ENCODE measurements at regions not wholly inside any gene's neighbourhood (a gene's known extent, or its start where the extent isn't known, plus 50 kb on each side); places are given as distances from the start of the nearest gene placed in this dataset.

- Histone ChIP-seq H3K4me3 (no peak overlapping the region), H3K27ac (no peak overlapping the region), H3K27me3 (peaks cover 0 to 4% of the 10 kb centered on the region in 2 donors), H3K9me3 (no peaks in the 10 kb centered on the region), H3K4me1 (no peaks in the 10 kb centered on the region), H3K36me3 (no peaks in the 10 kb centered on the region)
- 31% methylated on average over 3 of the region's 3 CpGs for WGBS (ENCODE audit: insufficient coverage, low coverage, low lambda C conversion rate, missing lambda C conversion rate)
- DNase-seq (no peak), ATAC-seq (no peak)
- intact Hi-C loops (cut with DNase I), result no loop called here
- TF ChIP-seq CTCF (IDR thresholded peaks at IDR 0.05) (no peak), POLR2A (IDR thresholded peaks at IDR 0.05) (no peak)
Observed at GRCh38 chr2:41621563-41621962, 426.3 kb upstream of the PKDCC start.

- no peak overlapping the region for H3K27ac ChIP-seq
- no peaks in the 10 kb centered on the region for H3K4me1 ChIP-seq
- no peak overlapping the region for H3K4me3 ChIP-seq
- H3K27me3 ChIP-seq, result peaks cover 0 to 4% of the 10 kb centered on the region in 2 donors
- TF ChIP-seq CTCF (IDR thresholded peaks at IDR 0.05), result no peak
- no peak for TF ChIP-seq POLR2A (IDR thresholded peaks at IDR 0.05)
- H3K9me3 ChIP-seq, result no peaks in the 10 kb centered on the region
- no peaks in the 10 kb centered on the region for H3K36me3 ChIP-seq
- WGBS (ENCODE audit: insufficient coverage, low coverage, low lambda C conversion rate, missing lambda C conversion rate), result 83% methylated on average over 5 of the region's 5 CpGs
- DNase-seq (no peak), ATAC-seq (no peak)
- intact Hi-C loops (cut with DNase I), result no loop called here
Observed at GRCh38 chr2:41622301-41622700, 425.5 kb upstream of the PKDCC start.

- Histone ChIP-seq H3K4me1 (no peaks in the 10 kb centered on the region), H3K27ac (no peak overlapping the region), H3K36me3 (no peaks in the 10 kb centered on the region), H3K27me3 (no peaks in the 10 kb centered on the region), H3K9me3 (no peaks in the 10 kb centered on the region), H3K4me3 (no peak overlapping the region)
- ATAC-seq, result no peak
- WGBS (ENCODE audit: insufficient coverage, low coverage, low lambda C conversion rate, missing lambda C conversion rate), result 80% methylated on average over 2 of the region's 2 CpGs
- TF ChIP-seq CTCF (IDR thresholded peaks at IDR 0.05), result no peak
- TF ChIP-seq POLR2A (IDR thresholded peaks at IDR 0.05), result no peak
- intact Hi-C loops (cut with DNase I), result no loop called here
- DNase-seq, result no peak
Observed at GRCh38 chr2:41626936-41627335, 420.9 kb upstream of the PKDCC start.

- no peak for ATAC-seq
Observed at GRCh38 chr2:41634686-41635085, 413.1 kb upstream of the PKDCC start.

More at GRCh38 chr2:41634686-41635085, 413.1 kb upstream of the PKDCC start:
- no peak for TF ChIP-seq POLR2A (IDR thresholded peaks at IDR 0.05)
- no peak for TF ChIP-seq CTCF (IDR thresholded peaks at IDR 0.05)
- 42% methylated on average over 2 of the region's 2 CpGs for WGBS (ENCODE audit: insufficient coverage, low coverage, low lambda C conversion rate, missing lambda C conversion rate)
- Histone ChIP-seq H3K4me3 (no peak overlapping the region), H3K36me3 (no peaks in the 10 kb centered on the region), H3K4me1 (no peaks in the 10 kb centered on the region), H3K27ac (no peak overlapping the region), H3K27me3 (no peaks in the 10 kb centered on the region), H3K9me3 (no peaks in the 10 kb centered on the region)
- intact Hi-C loops (cut with DNase I), result no loop called here
- no peak for DNase-seq
